A549 (cell line): ENCODE measurements at regions not wholly inside any gene's neighbourhood (a gene's known extent, or its start where the extent isn't known, plus 50 kb on each side); places are given as distances from the start of the nearest gene placed in this dataset.

Experiments
- ESRRA ChIP-seq: fragments of 150-350 bp; IDR thresholded peaks from 2 replicates; pipeline ENCODE4 v1.6.1; 2014; ENCODE audit warnings: mild to moderate bottlenecking, low read length, borderline replicate concordance
- FOSL2 ChIP-seq, 2 experiments: fragments of 450-650 bp in 1 of 2; fragments of >200 bp in 1 of 2; sonication (Bioruptor Twin) in 1 of 2; formaldehyde crosslinking; IDR thresholded peaks; 2 replicates each; pipeline versions ENCODE4 v1.5.0 to v1.6.1; 2016 to 2020; ENCODE audit warnings: mild to moderate bottlenecking in 1 of 2, moderate library complexity in 1 of 2
- HOXA7 ChIP-seq: fragments of 250-450 bp; sonication (Bioruptor Pico); IDR thresholded peaks from 2 replicates; pipeline ENCODE4 v1.5.0; 2020; ENCODE audit warnings: mild to moderate bottlenecking, moderate library complexity
- NR3C1 ChIP-seq: fragments of >200 bp; sonication (Bioruptor Twin); formaldehyde crosslinking; IDR thresholded peaks from 3 replicates; pipeline ENCODE4 v1.6.1; 2017
- POLR2A ChIP-seq: IDR thresholded peaks from 2 replicates; pipeline ENCODE4 v1.6.1; 2012; ENCODE audit warnings: mild to moderate bottlenecking, low read length
- RARB ChIP-seq: fragments of 250-450 bp; sonication (Bioruptor Pico); IDR thresholded peaks from 2 replicates; pipeline ENCODE4 v1.8.0; 2021; ENCODE audit warnings: mild to moderate bottlenecking, moderate library complexity
- RCOR1 ChIP-seq: fragments of 150-350 bp; IDR thresholded peaks from 2 replicates; pipeline ENCODE4 v1.6.1; 2014; ENCODE audit warnings: antibody characterized with exemption, low read length, low read depth
- TF ChIP-seq, protein P1 (sequence below): fragments of >200 bp; sonication (Bioruptor Twin); formaldehyde crosslinking; IDR thresholded peaks from 3 replicates; pipeline ENCODE4 v1.5.1; 2016

DNA sequence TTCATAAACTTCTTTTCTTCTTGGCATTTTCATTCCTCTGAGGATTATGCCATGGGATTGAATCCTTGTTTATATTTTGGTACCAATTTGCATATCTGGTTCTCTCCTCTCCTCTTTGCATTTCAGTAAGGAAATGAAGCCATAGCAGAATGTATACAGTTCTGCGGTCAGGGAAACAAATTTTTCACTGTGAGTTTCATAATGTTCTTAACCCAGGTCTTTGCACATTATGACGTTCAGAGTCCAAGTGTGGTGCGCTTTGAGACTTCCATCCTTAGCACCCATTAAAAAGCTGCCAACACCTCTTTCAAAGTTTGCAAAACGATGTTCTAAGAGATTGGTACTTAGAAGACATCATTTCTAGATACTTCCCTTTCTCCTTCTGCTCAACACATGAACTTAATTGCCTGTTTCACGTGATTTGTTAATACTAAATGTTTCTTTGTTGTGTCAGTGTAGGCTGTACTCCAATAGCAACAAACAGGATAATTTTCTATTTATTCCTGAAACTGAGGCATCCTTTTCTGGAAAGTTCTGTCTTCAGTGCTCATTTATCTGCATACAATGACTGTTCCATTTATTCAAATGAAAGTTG is 953.1 kb upstream of the NR2F2 start:
- TF ChIP-seq POLR2A (no peak), FOSL2 (IDR thresholded peaks at IDR 0.05) (no peak), FOSL2 (CRISPR knock-in tag; IDR thresholded peaks at IDR 0.05) (no peak), RCOR1 (no peak), RARB (CRISPR knock-in tag) (no peak), NR3C1 (no peak), HOXA7 (CRISPR knock-in tag) (no peak), ESRRA (no peak)
- TF ChIP-seq, protein P1, sequence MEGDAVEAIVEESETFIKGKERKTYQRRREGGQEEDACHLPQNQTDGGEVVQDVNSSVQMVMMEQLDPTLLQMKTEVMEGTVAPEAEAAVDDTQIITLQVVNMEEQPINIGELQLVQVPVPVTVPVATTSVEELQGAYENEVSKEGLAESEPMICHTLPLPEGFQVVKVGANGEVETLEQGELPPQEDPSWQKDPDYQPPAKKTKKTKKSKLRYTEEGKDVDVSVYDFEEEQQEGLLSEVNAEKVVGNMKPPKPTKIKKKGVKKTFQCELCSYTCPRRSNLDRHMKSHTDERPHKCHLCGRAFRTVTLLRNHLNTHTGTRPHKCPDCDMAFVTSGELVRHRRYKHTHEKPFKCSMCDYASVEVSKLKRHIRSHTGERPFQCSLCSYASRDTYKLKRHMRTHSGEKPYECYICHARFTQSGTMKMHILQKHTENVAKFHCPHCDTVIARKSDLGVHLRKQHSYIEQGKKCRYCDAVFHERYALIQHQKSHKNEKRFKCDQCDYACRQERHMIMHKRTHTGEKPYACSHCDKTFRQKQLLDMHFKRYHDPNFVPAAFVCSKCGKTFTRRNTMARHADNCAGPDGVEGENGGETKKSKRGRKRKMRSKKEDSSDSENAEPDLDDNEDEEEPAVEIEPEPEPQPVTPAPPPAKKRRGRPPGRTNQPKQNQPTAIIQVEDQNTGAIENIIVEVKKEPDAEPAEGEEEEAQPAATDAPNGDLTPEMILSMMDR: no peak
